Omental fat pad (tissue), 3 donors: ENCODE measurements at regions not wholly inside any gene's neighbourhood (a gene's known extent, or its start where the extent isn't known, plus 50 kb on each side); places are given as distances from the start of the nearest gene placed in this dataset.

Experiments used
- ATAC-seq: fragments of 150-250 bp; one replicate; pipeline ENCODE4 v1.9.1; 2016; ENCODE audit warnings: mild to moderate bottlenecking, moderate library complexity; ENCODE audit not compliant: low FRiP score
- DNase-seq: peaks from one replicate; pipeline ENCODE4 v3.0.0-alpha.2; 2019; ENCODE audit warnings: low spot score
- CTCF ChIP-seq, 3 donors: fragments of 450-650 bp; IDR thresholded peaks; one replicate each; pipeline ENCODE4 v1.5.1; 2016 to 2017; ENCODE audit warnings: antibody characterized with exemption in 3 of 3, mild to moderate bottlenecking in 3 of 3, moderate library complexity in 2 of 3

GRCh38 chr3:76653640-76654251, 386.2 kb upstream of the ROBO2 start:
- TF ChIP-seq CTCF (IDR thresholded peaks at IDR 0.05), result no peak
- no peak for DNase-seq
- no peak for ATAC-seq

- no peak for TF ChIP-seq CTCF (IDR thresholded peaks at IDR 0.05)
- DNase-seq (no peak), ATAC-seq (no peak)
Observed at GRCh38 chr3:76656531-76657070, 383.3 kb upstream of the ROBO2 start.

GRCh38 chr3:76657909-76658308, 382.0 kb upstream of the ROBO2 start:
- DNase-seq (no peak), ATAC-seq (no peak)
- TF ChIP-seq CTCF (IDR thresholded peaks at IDR 0.05), result no peak

- DNase-seq (no peak), ATAC-seq (no peak)
- no peak for TF ChIP-seq CTCF (IDR thresholded peaks at IDR 0.05)
Observed at GRCh38 chr3:76661527-76662250, 378.2 kb upstream of the ROBO2 start.

GRCh38 chr3:76664816-76665215, 375.1 kb upstream of the ROBO2 start:
- ATAC-seq (no peak), DNase-seq (no peak)
- no peak for TF ChIP-seq CTCF (IDR thresholded peaks at IDR 0.05)

- DNase-seq (no peak), ATAC-seq (no peak)
- TF ChIP-seq CTCF (IDR thresholded peaks at IDR 0.05), result no peak
Observed at GRCh38 chr3:76668653-76669052, 371.2 kb upstream of the ROBO2 start.

GRCh38 chr3:76669322-76669721, 370.6 kb upstream of the ROBO2 start:
- DNase-seq (no peak), ATAC-seq (no peak)
- no peak for TF ChIP-seq CTCF (IDR thresholded peaks at IDR 0.05)
